Astrocyte (in vitro differentiated cells and primary cell): ENCODE measurements at regions not wholly inside any gene's neighbourhood (a gene's known extent, or its start where the extent isn't known, plus 50 kb on each side); places are given as distances from the start of the nearest gene placed in this dataset.

Experiments used
- DNase-seq: peaks from one replicate; pipeline ENCODE4 v3.0.0-alpha.2; 2010; ENCODE audit warnings: low read depth
- FAIRE-seq: peaks from 2 replicates; lab custom pipeline; 2011; peaks lifted over from hg19 to GRCh38; lab: Jason Lieb, UNC
- H2AFZ ChIP-seq: 2 replicates; pipeline ENCODE4 v1.6.0; 2012; ENCODE audit warnings: low read depth, low read length, inconsistent platforms
- H3K27ac ChIP-seq: 2 replicates; pipeline ENCODE4 v1.5.1; 2011; ENCODE audit warnings: low read depth, low read length, inconsistent platforms
- H3K27me3 ChIP-seq: 2 replicates; pipeline ENCODE4 v1.6.0; 2011; ENCODE audit warnings: low read length, inconsistent platforms; ENCODE audit not compliant: insufficient read depth
- H3K36me3 ChIP-seq: 2 replicates; pipeline ENCODE4 v1.5.1; 2011; ENCODE audit warnings: low read length, inconsistent platforms; ENCODE audit not compliant: insufficient read depth
- H3K4me1 ChIP-seq: 2 replicates; pipeline ENCODE4 v1.5.1; 2011; ENCODE audit warnings: low read length, inconsistent platforms; ENCODE audit not compliant: insufficient read depth
- H3K4me2 ChIP-seq: 2 replicates; pipeline ENCODE4 v1.6.0; 2012; ENCODE audit warnings: low read length, inconsistent platforms
- H3K4me3 ChIP-seq: 2 replicates; pipeline ENCODE4 v1.5.1; 2011; ENCODE audit warnings: low read depth, mild to moderate bottlenecking, low read length, inconsistent platforms; ENCODE audit not compliant: insufficient read depth
- H3K79me2 ChIP-seq: 2 replicates; pipeline ENCODE4 v1.6.0; 2012; ENCODE audit warnings: mild to moderate bottlenecking, low read length, inconsistent platforms; ENCODE audit not compliant: insufficient read depth
- H3K9ac ChIP-seq: 2 replicates; pipeline ENCODE4 v1.6.0; 2012; ENCODE audit warnings: mild to moderate bottlenecking, low read length, inconsistent platforms
- H3K9me3 ChIP-seq: 2 replicates; pipeline ENCODE4 v1.5.1; 2012; ENCODE audit warnings: low read depth, mild to moderate bottlenecking, low read length, inconsistent platforms; ENCODE audit not compliant: insufficient read depth
- H4K20me1 ChIP-seq: 2 replicates; pipeline ENCODE4 v1.6.0; 2012; ENCODE audit warnings: low read length, inconsistent platforms; ENCODE audit not compliant: insufficient read depth
- H3K27ac Mint-ChIP-seq: one replicate; pipeline ENCODE4 v1.8.0; 2021; ENCODE audit warnings: mild to moderate bottlenecking, mixed read lengths; ENCODE audit not compliant: unreplicated experiment
- H3K27me3 Mint-ChIP-seq: one replicate; pipeline ENCODE4 v1.8.0; 2021; ENCODE audit warnings: low read depth, mixed read lengths; ENCODE audit not compliant: unreplicated experiment
- H3K36me3 Mint-ChIP-seq: one replicate; pipeline ENCODE4 v1.8.0; 2021; ENCODE audit warnings: low read depth, mixed read lengths; ENCODE audit not compliant: unreplicated experiment
- H3K4me1 Mint-ChIP-seq: one replicate; pipeline ENCODE4 v1.8.0; 2021; ENCODE audit warnings: low read depth, mixed read lengths; ENCODE audit not compliant: unreplicated experiment
- H3K4me3 Mint-ChIP-seq: one replicate; pipeline ENCODE4 v1.8.0; 2021; ENCODE audit warnings: mild to moderate bottlenecking, moderate library complexity, mixed read lengths; ENCODE audit not compliant: unreplicated experiment
- H3K9me3 Mint-ChIP-seq: one replicate; pipeline ENCODE4 v1.8.0; 2021; ENCODE audit warnings: mild to moderate bottlenecking, mixed read lengths; ENCODE audit not compliant: unreplicated experiment
- CTCF ChIP-seq: IDR thresholded peaks from 2 replicates; pipeline ENCODE4 v1.5.1; 2011; ENCODE audit warnings: low read depth, mild to moderate bottlenecking, inconsistent platforms, low read length, moderate library complexity; ENCODE audit not compliant: insufficient read depth
- EZH2 ChIP-seq: IDR thresholded peaks from 2 replicates; pipeline ENCODE4 v1.6.1; 2012; ENCODE audit warnings: mild to moderate bottlenecking, low read length, inconsistent platforms; ENCODE audit not compliant: insufficient read depth

DNA sequence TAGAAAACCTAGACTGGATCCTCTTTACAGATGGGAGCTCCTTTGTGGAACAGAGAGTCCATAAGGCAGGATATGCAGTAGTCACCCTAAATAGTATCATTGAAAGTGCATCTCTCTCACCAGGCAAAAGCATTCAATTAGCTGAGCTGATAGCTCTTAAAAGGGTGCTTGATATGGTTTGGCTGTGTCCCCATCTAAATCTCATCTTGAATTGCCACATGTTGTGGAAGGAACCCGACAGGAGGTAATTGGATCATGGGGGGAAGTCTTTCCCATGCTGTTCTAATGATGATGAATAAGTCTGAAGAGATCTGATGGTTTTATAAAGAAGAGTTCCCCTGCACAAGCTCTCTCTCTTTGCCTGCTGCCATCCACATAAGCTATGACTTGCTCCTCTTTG, 96.2 kb upstream of the RMP24 start:
- H3K4me3 ChIP-seq: no peak overlapping the region
- no peaks in the 10 kb centered on the region for H3K36me3 ChIP-seq
- H3K27me3 ChIP-seq: no peaks in the 10 kb centered on the region
- no peak for TF ChIP-seq EZH2
- no peak for TF ChIP-seq CTCF
- FAIRE-seq (no peak), DNase-seq (no peak)
- Mint-ChIP-seq H3K27me3 (peaks cover 5% of the 10 kb centered on the region), H3K4me1 (peaks cover 4% of the 10 kb centered on the region), H3K4me3 (no peak overlapping the region), H3K36me3 (no peaks in the 10 kb centered on the region), H3K9me3 (no peaks in the 10 kb centered on the region), H3K27ac (no peak overlapping the region)
- H3K27ac ChIP-seq: no peak overlapping the region
- H3K9me3 ChIP-seq: no peaks in the 10 kb centered on the region
- no peak overlapping the region for H3K4me2 ChIP-seq
- no peak overlapping the region for H3K9ac ChIP-seq
- H3K79me2 ChIP-seq: no peaks in the 10 kb centered on the region
- H4K20me1 ChIP-seq: no peaks in the 10 kb centered on the region
- H2AFZ ChIP-seq: no peak overlapping the region
- H3K4me1 ChIP-seq: no peaks in the 10 kb centered on the region

DNA sequence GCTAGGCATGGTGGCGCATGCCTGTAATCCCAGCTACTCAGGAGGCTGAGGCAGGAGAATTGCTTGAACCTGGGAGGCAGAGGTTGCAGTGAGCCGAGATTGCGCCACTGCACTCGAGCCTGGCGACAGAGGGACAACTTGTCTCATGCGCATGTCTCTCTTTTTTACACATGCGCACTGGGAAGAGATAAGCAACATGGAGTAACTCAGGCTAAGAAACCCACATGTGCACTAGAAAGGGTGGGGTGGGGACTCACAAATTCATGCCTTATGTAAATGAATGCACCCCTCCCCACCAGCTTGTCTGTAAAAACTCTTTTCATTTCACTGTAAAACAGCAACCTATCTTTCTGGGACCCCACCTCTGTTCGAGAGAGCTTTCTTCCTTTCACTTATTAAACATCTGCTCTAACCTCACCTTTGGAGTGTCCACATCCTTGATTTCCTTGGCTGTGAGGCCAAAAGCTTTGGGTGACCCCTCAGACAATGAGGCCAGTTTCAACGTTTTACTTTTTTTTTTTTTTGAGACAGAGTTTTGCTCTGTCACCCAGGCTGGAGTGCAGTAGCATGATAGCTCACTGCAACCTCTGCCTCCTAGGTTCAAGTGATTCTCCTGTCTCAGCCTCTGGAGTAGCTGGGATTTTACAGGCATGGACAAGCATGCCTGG, 91.6 kb upstream of the RMP24 start:
- DNase-seq (no peak), FAIRE-seq (no peak)
- Mint-ChIP-seq H3K36me3 (no peaks in the 10 kb centered on the region), H3K4me1 (no peaks in the 10 kb centered on the region), H3K27me3 (peaks cover 9% of the 10 kb centered on the region), H3K27ac (no peak overlapping the region), H3K9me3 (no peaks in the 10 kb centered on the region), H3K4me3 (no peak overlapping the region)
- no peak overlapping the region for H3K4me3 ChIP-seq
- TF ChIP-seq EZH2: no peak
- H3K9ac ChIP-seq: no peak overlapping the region
- H3K27me3 ChIP-seq: no peaks in the 10 kb centered on the region
- H3K9me3 ChIP-seq: no peaks in the 10 kb centered on the region
- no peaks in the 10 kb centered on the region for H3K36me3 ChIP-seq
- H4K20me1 ChIP-seq: no peaks in the 10 kb centered on the region
- H3K79me2 ChIP-seq: no peaks in the 10 kb centered on the region
- no peak overlapping the region for H2AFZ ChIP-seq
- no peaks in the 10 kb centered on the region for H3K4me1 ChIP-seq
- no peak overlapping the region for H3K27ac ChIP-seq
- no peak overlapping the region for H3K4me2 ChIP-seq

- Histone ChIP-seq H3K79me2 (no peaks in the 10 kb centered on the region), H3K4me1 (no peaks in the 10 kb centered on the region), H3K9me3 (no peaks in the 10 kb centered on the region), H2AFZ (no peak overlapping the region), H3K9ac (no peak overlapping the region), H4K20me1 (no peaks in the 10 kb centered on the region), H3K27me3 (no peaks in the 10 kb centered on the region), H3K4me2 (no peak overlapping the region), H3K36me3 (no peaks in the 10 kb centered on the region), H3K27ac (no peak overlapping the region), H3K4me3 (no peak overlapping the region)
- no peak for FAIRE-seq
- H3K27ac Mint-ChIP-seq: no peak overlapping the region
- TF ChIP-seq CTCF: no peak
- no peaks in the 10 kb centered on the region for H3K4me1 Mint-ChIP-seq
- H3K27me3 Mint-ChIP-seq: peaks cover 14% of the 10 kb centered on the region
- DNase-seq: no peak
- peaks cover 2% of the 10 kb centered on the region for H3K9me3 Mint-ChIP-seq
- H3K36me3 Mint-ChIP-seq: no peaks in the 10 kb centered on the region
- no peak overlapping the region for H3K4me3 Mint-ChIP-seq
Observed at GRCh38 chr18:35888329-35888728, 84.2 kb upstream of the RMP24 start.
